HT1080 (cell line): ENCODE measurements at regions not wholly inside any gene's neighbourhood (a gene's known extent, or its start where the extent isn't known, plus 50 kb on each side); places are given as distances from the start of the nearest gene placed in this dataset. TPM values are rescaled to one million over a fixed set of nuclear protein-coding genes. Genes with fewer than 3 reads are reported as not detected.

Source experiments
- small RNA-seq: library from RNA; depleted of rRNA; stranded (forward); fragments of <200 nt; gene quantifications from one replicate; pipeline ENCODE3, GENCODE V24; 2014

Small RNA genes lying in the stretch of these regions (small RNA-seq; reads per million reads assigned to genes)
- gene MIR548A1, result not detected
- not detected for gene RNA5SP205
- not detected for gene RNU6-801P
